NCI-H69 (cell line): ENCODE measurements at regions not wholly inside any gene's neighbourhood (a gene's known extent, or its start where the extent isn't known, plus 50 kb on each side); places are given as distances from the start of the nearest gene placed in this dataset.
A peak's percentile ranks its signal among the peaks of the same experiment; 100 is the strongest.
"Not testable (repeated sequence)": the region's sequence is repeated elsewhere in the genome, so short reads cannot be mapped to it uniquely, and the experiment has no call there.

Source experiments
- DNase-seq: peaks from one replicate; lab custom pipeline; 2025; lab: John Stamatoyannopoulos, UW

GRCh38 chr9:42656789-42657188, 473.3 kb downstream of the SPATA31A6 start:
- DNase-seq: not testable (repeated sequence)

- not testable (repeated sequence) for DNase-seq
Measured at GRCh38 chr9:42657496-42657895, 474.0 kb downstream of the SPATA31A6 start.

- DNase-seq: not testable (repeated sequence)
Measured at GRCh38 chr9:42697146-42697545, 513.7 kb downstream of the SPATA31A6 start.

GRCh38 chr9:42702890-42703289, 519.4 kb downstream of the SPATA31A6 start:
- DNase-seq: not testable (repeated sequence)

GRCh38 chr9:42724841-42725835, 541.7 kb downstream of the SPATA31A6 start:
- not testable (repeated sequence) for DNase-seq

- peak; percentile 24 for DNase-seq
Measured at GRCh38 chr9:42743030-42743814, 559.8 kb downstream of the SPATA31A6 start.

GRCh38 chr9:42757251-42757650, 573.8 kb downstream of the SPATA31A6 start:
- DNase-seq: not testable (repeated sequence)

GRCh38 chr9:42759320-42759719, 575.9 kb downstream of the SPATA31A6 start:
- not testable (repeated sequence) for DNase-seq

GRCh38 chr9:42782201-42782600, 598.7 kb downstream of the SPATA31A6 start:
- DNase-seq: not testable (repeated sequence)

GRCh38 chr9:42792725-42793124, 609.3 kb downstream of the SPATA31A6 start:
- not testable (repeated sequence) for DNase-seq

GRCh38 chr9:42798571-42798970, 615.1 kb downstream of the SPATA31A6 start:
- DNase-seq: not testable (repeated sequence)

- DNase-seq: not testable (repeated sequence)
Measured at GRCh38 chr9:42802716-42803115, 619.3 kb downstream of the SPATA31A6 start.

GRCh38 chr9:42806674-42807073, 623.2 kb downstream of the SPATA31A6 start:
- DNase-seq: not testable (repeated sequence)

GRCh38 chr9:42821468-42821867, 638.0 kb downstream of the SPATA31A6 start:
- DNase-seq: not testable (repeated sequence)

- not testable (repeated sequence) for DNase-seq
Measured at GRCh38 chr9:42848156-42848555, 664.7 kb downstream of the SPATA31A6 start.

- not testable (repeated sequence) for DNase-seq
Measured at GRCh38 chr9:42850896-42851693, 667.6 kb downstream of the SPATA31A6 start.

- DNase-seq: not testable (repeated sequence)
Measured at GRCh38 chr9:42851701-42852100, 668.2 kb downstream of the SPATA31A6 start.

- not testable (repeated sequence) for DNase-seq
Measured at GRCh38 chr9:42852133-42852930, 668.9 kb downstream of the SPATA31A6 start.

GRCh38 chr9:42860133-42860532, 676.7 kb downstream of the SPATA31A6 start:
- DNase-seq: not testable (repeated sequence)

GRCh38 chr9:42862465-42862864, 679.0 kb downstream of the SPATA31A6 start:
- DNase-seq: not testable (repeated sequence)
